ENCODE measurements at regions not wholly inside any gene's neighbourhood (a gene's known extent, or its start where the extent isn't known, plus 50 kb on each side); places are given as distances from the start of the nearest gene placed in this dataset.

- no peak for DNase-seq
Measured at GRCh38 chr11:113579292-113579940, 104.2 kb upstream of the DRD2 start.

DNA sequence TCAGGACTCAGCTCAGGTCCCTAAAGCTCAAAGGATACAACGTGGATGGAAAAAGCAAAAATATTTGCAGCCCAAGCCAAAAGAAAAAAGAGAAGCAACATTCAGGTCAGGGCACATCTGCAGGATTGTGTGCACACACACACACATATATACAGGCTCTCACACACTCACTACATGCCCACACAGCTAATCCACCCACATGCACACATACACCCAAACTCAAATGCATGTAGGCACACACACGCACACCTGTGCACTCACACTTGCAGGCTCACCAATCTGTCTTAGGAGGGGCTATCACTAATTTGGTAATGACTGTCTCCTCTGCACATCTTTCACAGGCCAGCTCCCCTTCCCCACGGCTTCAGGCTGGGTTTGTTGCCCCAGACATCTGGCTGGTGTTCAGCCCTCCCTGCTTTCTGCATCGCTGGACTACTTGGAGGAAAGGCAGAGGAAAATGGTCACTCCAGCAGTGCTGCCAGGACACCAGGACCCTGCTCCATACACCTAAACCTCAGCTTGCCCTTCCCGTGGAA is 103.6 kb upstream of the DRD2 start:
- no peak for DNase-seq

GRCh38 chr11:113578033-113578380 is 102.8 kb upstream of the DRD2 start:
- DNase-seq = no peak

DNA sequence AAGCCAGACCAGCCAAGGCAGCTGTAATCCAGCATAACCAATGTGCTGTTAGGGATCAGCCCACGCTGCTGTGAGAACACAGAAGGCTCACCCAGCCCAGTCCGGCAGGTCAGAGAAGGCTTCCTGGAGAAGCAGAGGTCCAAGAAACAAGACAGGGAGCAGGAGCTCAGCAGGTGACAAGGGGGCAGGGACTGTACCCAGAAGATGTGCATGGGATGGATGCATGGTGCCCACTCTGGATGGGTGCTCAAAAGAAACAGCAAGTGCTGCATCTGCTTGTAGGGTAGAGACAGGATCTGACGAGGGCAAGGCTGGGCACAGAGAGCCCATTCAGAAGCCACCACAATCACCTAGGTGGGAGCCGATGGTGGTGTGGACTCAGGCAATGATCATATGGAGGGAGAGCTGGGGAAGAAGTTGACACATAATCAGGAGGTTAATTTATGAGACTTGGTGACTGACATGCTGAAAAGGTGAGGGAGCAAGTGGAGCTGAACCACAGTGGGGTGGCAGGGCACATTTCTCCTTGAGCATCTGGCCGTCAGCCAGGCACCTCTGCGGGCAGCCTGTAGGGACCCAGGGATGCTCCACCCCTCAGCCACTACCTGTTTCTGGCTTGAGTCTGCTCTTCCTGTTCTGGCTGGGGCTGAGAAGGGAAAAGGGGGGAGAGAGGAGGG is 102.3 kb upstream of the DRD2 start:
- DNase-seq = no peak

- no peak for DNase-seq
Measured at GRCh38 chr11:113574586-113574985, 99.4 kb upstream of the DRD2 start.

GRCh38 chr11:113574171-113574570 is 99.0 kb upstream of the DRD2 start:
- no peak for DNase-seq

DNA sequence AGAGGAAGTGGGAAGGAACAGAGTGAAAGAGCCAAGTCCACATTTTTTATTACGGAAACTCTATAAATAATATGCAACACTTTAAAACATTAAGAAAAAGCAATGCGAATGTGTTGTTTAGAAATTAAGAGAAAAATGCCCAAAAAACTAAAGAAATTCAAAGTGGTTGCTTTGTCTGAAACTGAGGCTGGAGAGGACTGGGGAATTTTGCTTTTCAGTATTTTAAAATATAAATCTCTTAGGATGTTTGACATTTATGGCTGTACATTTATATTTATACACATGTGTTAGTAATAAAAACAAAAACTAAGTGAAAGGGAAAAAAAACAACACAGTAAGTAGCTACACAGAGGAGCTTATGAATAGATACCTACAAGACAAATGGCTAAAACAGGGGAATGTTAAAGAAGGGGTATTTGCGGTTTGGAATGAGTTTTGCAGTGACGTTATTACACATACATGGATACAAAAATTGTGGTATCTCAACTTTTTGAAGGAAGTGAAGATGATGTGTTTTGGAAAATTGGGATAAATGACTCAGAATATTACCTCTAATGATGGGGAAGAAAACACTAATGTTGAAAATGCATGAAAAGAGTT is 97.0 kb upstream of the DRD2 start:
- no peak for DNase-seq

GRCh38 chr11:113571531-113571930 is 96.3 kb upstream of the DRD2 start:
- no peak for DNase-seq

DNA sequence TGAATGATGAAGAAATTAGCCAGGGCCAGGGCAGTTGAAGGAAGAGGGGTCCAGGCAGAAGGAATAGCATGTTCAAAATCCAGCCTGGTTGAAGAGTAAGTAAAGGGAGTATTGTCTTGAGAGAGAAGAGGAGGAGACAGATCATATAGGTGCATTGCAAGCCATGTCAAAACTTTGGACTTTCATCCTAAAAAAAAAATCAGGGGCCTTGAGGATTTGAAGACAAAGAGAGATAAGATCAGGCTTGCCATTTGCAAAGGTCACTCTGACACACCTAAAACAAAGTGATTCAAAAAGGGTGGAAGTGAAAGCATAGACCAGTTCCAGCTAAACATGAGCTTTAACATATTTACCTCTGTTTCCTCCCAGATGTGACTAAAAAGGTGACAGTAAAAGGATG is 95.7 kb upstream of the DRD2 start:
- no peak for DNase-seq

DNA sequence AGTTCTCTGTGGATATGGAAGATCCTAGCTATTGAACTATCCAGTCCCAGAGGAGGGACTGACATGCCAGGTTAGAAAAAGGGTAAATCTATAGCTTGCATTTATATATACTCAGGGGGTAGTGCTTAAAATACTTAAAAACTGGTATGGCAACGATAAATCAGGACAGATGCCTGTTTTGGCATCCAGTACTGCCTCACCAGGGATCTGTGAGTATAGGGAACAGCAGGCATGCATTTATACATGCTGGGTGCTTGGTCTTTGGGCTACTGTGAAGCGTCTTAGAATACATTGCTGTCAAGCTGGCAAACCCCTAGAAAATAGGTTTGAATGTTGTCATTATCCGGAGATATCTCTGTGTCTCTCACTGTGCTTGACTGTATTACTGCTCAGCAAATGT is 94.2 kb upstream of the DRD2 start:
- no peak for DNase-seq

DNA sequence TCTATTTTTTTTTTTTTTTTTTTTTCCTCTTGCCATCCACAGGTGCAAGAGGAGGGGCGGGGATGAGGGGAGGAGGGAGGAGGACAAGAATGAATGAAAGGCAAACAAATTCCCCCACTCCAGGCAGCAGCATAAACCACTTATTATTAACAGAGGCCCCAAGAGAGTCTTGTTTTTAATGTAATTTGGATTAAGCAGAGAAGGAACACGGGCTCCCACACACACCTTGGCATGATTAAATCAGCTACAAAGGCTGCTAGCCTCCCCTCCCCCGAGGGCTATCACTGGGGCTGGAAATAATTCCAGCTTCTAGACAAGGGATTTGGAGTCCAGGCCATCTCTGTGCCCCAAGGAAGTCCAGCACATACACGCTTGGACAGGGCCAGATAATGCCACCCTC is 93.4 kb upstream of the DRD2 start:
- DNase-seq = no peak

DNA sequence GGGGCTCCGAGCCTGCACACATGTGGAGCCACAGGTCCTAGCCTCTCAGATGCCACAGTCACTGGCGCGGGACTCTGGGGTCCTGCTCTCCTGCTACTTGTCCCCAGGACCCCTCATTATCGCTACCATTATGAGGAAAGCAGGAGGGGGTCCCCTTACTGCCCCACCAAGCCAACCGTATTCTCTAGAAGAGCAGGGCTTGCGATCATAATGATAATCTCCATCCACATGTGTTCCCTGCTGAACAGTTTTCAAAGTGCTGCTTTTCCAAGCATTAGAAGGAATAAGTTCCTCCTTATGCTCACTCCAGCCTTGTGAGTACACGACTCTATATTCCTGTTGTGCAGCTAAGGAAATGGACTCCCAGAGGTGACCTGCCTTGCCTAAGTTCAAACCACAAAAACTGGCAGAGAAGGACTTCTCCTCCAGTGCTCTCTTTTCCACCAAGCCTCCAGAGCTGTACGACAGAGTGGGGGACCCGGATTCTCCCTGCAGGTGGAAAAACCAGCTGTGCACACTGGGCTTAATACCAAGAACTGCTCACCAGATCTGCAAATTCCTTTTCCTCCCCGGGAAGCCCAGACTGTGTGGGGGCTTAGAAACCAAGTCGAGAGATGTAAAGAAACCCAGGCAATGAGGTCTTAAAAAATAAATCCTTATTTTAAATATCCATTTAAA is 92.8 kb upstream of the DRD2 start:
- DNase-seq = no peak

DNA sequence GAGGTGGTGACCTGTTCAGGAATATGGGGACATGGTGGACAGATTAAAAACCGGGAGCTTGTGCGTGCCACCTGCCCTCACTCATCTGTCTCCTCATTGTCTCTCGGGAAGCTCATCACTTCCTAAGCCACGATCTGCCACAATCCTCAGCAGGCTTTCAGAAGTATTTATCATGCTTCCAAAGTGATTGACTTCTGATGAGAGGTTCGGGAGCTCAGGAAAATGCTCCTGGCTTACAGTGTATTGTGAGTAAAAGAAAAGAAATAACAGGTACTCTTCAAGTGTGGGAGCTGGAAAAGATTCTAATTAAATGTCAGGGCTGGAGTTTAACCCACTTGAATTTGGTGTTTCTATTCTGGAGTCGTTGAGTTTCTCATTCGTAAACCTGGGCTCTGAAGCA is 91.9 kb upstream of the DRD2 start:
- no peak for DNase-seq

DNA sequence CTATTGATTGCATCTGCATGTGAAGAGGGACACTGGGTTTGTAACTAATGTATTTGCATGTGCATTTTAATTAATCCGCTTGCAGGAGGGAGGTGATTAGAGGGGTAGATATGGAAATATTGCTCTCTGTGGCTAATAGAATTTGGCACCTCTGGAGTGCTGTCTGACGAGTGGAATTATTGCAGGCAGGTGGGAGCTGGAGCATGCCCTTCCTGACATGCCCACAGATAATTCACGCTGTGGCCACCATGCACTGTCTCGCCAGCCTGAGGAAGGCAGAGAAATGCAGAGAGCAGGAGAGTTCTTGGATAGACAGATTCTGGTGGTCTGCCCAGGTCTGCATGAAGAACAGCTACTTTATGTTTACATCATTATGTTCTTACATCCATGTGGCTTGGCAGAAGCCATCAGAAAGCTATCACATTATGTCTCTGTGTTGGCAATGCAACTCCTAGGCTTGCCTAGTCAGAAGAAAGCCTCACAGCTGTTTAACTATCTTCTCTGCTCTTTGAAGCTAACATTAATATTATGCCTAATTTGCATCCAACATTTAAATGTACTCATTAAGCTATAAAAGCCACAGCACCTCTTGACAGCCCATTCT is 89.4 kb upstream of the DRD2 start:
- DNase-seq = no peak

DNA sequence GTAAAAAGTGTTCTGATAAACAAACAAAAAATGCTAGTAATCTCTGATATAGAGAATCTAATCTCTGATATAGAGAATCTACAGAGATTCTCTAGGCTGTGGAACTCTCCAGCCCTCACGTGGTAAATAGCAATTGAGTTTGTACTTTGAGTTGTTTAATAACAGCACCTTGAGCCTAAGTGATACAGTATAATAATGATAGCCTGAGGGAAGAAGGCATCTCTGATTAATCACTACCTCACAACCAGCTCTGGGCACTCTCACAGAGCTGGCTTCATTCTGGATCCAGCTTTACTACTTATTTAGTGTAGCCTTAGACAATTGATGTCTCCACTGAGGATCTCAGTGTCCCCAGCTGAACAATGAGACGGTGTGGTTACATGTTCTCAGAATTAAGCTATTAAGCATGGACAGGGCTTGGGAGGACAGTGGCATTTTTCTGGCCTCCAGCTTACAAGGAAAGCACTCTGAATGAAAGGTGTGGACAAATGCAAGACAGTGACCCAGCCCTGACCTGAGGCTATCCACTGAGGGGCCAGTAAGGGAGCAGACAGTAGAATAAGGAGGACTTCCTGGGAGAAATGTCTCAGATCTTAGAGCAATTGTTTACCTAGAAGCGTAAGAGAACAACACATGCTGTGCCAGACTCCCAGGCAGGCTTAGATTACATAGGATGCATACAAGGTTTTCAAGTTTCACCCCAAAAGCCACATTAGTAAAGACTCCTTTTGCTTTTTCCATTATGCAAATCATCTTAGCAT is 88.7 kb upstream of the DRD2 start:
- no peak for DNase-seq

DNA sequence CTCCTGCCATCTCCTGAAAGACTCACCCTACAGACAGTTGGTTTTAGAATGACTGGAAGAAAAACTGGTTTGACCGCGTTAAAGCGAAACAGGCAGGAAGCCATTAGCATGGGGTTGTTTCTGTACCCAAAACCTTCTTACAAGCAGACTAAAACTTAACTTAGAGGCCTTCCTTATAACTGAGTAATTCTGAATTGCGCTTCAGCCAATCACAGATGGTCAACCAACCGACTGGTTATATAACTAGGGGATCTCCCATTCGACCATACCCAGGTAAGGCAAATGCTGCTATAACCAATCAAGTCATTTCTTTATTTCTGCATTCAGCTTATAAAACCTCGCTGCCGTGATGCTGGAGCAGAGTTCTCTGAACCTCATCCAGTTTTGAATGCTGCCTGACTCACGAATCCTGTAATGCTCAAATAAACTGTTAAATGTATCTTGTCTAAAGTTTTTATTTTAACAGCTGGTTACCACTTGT is 87.8 kb upstream of the DRD2 start:
- DNase-seq = no peak

GRCh38 chr11:113562576-113562975 is 87.4 kb upstream of the DRD2 start:
- no peak for DNase-seq

GRCh38 chr11:113557926-113558325 is 82.7 kb upstream of the DRD2 start:
- no peak for DNase-seq

DNA sequence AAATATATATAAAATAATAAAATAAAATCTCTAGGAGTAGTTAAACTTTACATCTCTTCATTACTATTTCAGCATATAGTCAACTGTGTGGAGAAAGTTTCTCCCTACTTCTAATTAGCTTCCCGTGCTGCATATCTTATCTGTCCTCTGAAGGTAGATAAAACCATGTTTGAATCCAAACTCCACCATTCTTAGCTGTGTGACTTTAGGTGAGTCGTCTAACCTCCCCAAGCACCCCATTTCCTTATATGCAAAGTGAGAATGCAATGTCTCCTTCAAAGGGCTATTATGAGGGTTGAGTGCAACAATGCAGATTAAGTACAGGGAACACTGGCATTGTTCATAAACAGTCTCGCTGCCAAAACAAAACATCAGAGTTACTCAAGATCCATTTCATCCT is 80.8 kb upstream of the DRD2 start:
- DNase-seq = no peak

GRCh38 chr11:113555071-113555619 is 79.9 kb upstream of the DRD2 start:
- DNase-seq = no peak

DNA sequence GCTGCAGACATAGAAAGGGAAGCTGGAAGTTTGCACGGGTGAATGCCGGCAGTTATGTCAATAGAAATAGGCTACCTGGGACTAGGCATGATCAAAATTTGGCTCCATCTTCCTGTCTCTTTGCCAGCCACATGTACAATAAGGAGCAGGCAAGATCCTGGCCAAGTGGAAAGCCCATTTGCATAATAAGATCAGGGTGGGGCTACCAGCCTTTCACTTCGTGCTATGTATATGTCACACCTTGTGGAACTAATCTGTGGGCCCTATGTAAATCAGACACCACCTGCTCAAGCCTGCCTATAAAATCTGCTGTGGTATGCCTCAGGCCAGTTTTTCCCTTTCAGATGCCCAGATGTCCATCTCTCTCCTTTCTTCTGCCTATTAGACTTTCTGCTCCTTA is 79.3 kb upstream of the DRD2 start:
- no peak for DNase-seq

DNA sequence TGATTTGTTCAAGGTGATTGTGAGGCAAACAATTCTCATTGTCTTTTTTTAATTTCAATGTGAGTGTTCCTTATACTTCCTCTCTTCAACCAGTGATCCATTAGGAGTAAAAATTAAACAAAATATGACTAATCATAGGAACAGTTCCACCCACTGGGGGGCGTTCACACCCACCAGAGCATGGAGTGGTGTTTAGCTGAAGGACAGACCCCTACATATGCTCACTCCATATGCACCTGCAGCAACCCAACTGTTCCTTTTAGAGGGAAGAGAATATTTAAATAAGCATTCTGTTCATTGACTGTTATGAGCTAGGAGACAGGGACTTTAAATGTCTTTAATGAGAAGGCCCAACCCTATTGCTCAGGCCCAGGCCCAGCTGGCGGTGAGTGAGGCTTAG is 78.7 kb upstream of the DRD2 start:
- DNase-seq = no peak
